ENCODE measurements at regions not wholly inside any gene's neighbourhood (a gene's known extent, or its start where the extent isn't known, plus 50 kb on each side); places are given as distances from the start of the nearest gene placed in this dataset.

- TF ChIP-seq ZNF274 (IDR thresholded peaks at IDR 0.05; ENCODE audit: low read depth, low read length) (no peak), YY1 (IDR thresholded peaks at IDR 0.05; ENCODE audit: insufficient read depth, insufficient read length) (no peak)
Measured at GRCh38 chr6:41428336-41428995, 93.1 kb downstream of the NCR2 start.

Measured in NT2/D1 (cell line).